ENCODE measurements at regions not wholly inside any gene's neighbourhood (a gene's known extent, or its start where the extent isn't known, plus 50 kb on each side); places are given as distances from the start of the nearest gene placed in this dataset.
A peak's percentile ranks its signal among the peaks of the same experiment; 100 is the strongest.

DNA sequence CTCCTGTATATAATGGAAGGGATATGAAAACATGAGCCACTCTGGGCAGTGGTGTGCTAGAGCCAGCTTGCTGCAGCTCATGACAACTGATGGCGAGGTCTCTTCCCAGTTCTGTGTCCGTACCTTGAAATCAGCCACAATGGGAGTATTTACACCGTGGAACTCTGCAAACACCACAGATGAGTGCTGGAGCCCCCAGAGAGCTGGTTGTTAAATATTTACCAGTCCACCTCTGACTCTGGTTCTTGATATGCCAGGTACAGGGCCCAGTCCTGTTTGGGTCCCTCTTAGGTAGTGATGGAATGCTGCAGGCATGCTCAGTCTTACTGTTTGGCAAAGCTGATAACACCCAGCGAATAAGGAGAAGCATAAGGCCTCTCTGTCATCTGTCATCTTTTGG is 116.1 kb upstream of the GLI2 start:
- H3K27me3 ChIP-seq (ENCODE audit: control insufficient read depth, insufficient read depth, low read length), result no peaks in the 10 kb centered on the region
- no peak overlapping the region for H2AFZ ChIP-seq (ENCODE audit: low read length)
- no peaks in the 10 kb centered on the region for H3K36me3 ChIP-seq (ENCODE audit: control insufficient read depth, insufficient read depth, low read length)
- H3K4me2 ChIP-seq (ENCODE audit: extremely low read depth, insufficient read depth, low read length), result no peak overlapping the region
- no peak for DNase-seq (ENCODE audit: low read depth in 2 of 2)
- no peak overlapping the region for H3K4me3 ChIP-seq (replicated peaks in 1 of 4; ENCODE audit: control extremely low read depth in 1 of 4, insufficient read depth in 1 of 4, low read depth in 3 of 4, low read length in 4 of 4)
- H3K9me3 ChIP-seq (ENCODE audit: control insufficient read depth, insufficient read depth, low read depth, low read length), result no peaks in the 10 kb centered on the region
- no peak overlapping the region for H3K27ac ChIP-seq (ENCODE audit: insufficient read depth, low read length)
- TF ChIP-seq, protein P1, sequence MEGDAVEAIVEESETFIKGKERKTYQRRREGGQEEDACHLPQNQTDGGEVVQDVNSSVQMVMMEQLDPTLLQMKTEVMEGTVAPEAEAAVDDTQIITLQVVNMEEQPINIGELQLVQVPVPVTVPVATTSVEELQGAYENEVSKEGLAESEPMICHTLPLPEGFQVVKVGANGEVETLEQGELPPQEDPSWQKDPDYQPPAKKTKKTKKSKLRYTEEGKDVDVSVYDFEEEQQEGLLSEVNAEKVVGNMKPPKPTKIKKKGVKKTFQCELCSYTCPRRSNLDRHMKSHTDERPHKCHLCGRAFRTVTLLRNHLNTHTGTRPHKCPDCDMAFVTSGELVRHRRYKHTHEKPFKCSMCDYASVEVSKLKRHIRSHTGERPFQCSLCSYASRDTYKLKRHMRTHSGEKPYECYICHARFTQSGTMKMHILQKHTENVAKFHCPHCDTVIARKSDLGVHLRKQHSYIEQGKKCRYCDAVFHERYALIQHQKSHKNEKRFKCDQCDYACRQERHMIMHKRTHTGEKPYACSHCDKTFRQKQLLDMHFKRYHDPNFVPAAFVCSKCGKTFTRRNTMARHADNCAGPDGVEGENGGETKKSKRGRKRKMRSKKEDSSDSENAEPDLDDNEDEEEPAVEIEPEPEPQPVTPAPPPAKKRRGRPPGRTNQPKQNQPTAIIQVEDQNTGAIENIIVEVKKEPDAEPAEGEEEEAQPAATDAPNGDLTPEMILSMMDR (conservative IDR thresholded peaks at IDR 0.05 in 1 of 2, IDR thresholded peaks at IDR 0.05 in 1 of 2; ENCODE audit: low read depth in 1 of 2, low read length in 2 of 2), result no peak
- no peak for TF ChIP-seq EZH2 (IDR thresholded peaks at IDR 0.05; ENCODE audit: low read length, missing control alignments)
- peaks cover 2% of the 10 kb centered on the region for H3K4me1 ChIP-seq (ENCODE audit: control insufficient read depth, extremely low read depth, insufficient read depth, low read length)
- H3K9ac ChIP-seq (ENCODE audit: insufficient read depth, low read length), result no peak overlapping the region
- H3K79me2 ChIP-seq (ENCODE audit: control insufficient read depth, insufficient read depth, low read length), result no peaks in the 10 kb centered on the region
- no peaks in the 10 kb centered on the region for H4K20me1 ChIP-seq (ENCODE audit: control insufficient read depth, extremely low read depth, insufficient read depth, low read length)

DNA sequence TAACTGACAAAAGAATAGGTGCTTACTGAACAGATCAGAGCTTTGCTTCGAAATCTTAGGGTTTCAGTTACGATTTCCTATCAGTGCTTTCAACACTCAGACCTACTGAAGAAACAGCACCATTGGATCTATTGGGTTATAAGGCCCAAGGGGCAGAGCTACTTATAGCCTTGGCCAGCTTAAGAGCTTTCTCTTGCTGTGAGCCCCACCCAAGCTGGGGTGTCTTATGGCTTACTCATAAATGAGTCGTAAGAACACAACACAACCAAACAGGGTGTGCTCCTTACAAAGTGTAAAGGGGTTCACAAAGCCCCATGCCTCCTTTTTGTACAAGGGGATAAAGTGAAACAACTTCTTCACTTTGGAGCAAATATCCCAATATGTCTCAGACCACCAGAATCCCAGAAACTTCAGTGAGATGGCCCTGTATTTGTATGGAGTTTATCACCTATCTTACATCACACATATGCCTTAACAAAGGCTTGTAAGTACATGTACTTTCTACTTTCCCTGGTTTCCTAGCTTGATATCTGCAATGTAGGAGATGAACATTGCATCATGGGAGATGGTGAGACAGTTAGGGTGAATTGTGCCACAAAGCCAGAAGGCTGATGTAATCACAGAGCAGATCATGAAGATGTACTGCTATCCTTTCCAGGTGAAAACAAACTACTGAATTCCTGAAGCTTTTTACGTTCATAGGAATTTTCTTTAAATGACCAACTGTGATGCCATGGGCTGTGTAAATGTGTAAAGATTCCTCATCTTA is 115.5 kb upstream of the GLI2 start:
- Histone ChIP-seq H3K9ac (ENCODE audit: insufficient read depth, low read length) (no peak overlapping the region), H3K27me3 (ENCODE audit: control insufficient read depth, insufficient read depth, low read length) (no peaks in the 10 kb centered on the region), H3K9me3 (ENCODE audit: control insufficient read depth, insufficient read depth, low read depth, low read length) (no peaks in the 10 kb centered on the region), H3K27ac (ENCODE audit: insufficient read depth, low read length) (no peak overlapping the region), H3K36me3 (ENCODE audit: control insufficient read depth, insufficient read depth, low read length) (no peaks in the 10 kb centered on the region), H2AFZ (ENCODE audit: low read length) (peak overlapping the region; percentile 49), H3K79me2 (ENCODE audit: control insufficient read depth, insufficient read depth, low read length) (no peaks in the 10 kb centered on the region), H3K4me1 (ENCODE audit: control insufficient read depth, extremely low read depth, insufficient read depth, low read length) (no peaks in the 10 kb centered on the region), H4K20me1 (ENCODE audit: control insufficient read depth, extremely low read depth, insufficient read depth, low read length) (no peaks in the 10 kb centered on the region), H3K4me2 (ENCODE audit: extremely low read depth, insufficient read depth, low read length) (peak overlapping the region; percentile 20), H3K4me3 (replicated peaks in 1 of 4; ENCODE audit: control extremely low read depth in 1 of 4, insufficient read depth in 1 of 4, low read depth in 3 of 4, low read length in 4 of 4) (no peak overlapping the region)
- DNase-seq (ENCODE audit: low read depth in 2 of 2), result peak; percentile 33 to 66
- TF ChIP-seq EZH2 (IDR thresholded peaks at IDR 0.05; ENCODE audit: low read length, missing control alignments), result no peak
- TF ChIP-seq, protein P1 (conservative IDR thresholded peaks at IDR 0.05 in 1 of 2, IDR thresholded peaks at IDR 0.05 in 1 of 2; ENCODE audit: low read depth in 1 of 2, low read length in 2 of 2), result no peak

DNA sequence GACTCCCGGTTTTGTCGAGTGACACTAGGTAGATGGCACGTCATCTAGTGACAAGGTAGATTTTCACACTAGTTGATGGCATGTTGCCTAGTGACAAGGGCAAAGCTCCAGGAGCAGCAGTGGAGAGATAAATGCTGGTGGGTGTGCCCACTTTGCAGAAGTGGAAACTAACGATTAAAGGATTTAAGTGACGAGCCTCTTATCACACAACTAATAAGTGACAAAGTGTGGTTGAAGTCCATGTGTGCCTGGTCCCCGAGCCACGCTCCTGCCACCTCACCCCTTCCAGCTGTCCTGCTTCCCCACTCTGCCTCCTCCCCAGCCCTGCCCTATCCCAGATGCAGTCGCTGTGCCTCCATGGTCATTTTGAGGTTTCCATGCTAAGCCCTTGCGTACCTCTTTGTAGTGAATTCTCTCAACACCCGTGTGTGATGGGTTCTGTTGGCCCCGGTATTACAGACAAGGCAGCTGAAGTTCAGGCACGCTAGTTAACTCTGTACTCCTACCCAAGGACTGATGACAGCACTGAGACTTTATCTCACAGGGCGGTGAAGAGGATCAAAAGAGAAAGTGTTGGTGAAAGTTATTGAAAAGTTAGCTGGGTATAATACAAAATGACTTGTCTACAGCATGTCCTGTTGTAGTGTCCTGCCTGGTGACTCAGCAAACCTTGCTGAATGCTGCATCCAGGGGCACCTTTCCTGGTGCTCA is 113.4 kb upstream of the GLI2 start:
- Histone ChIP-seq H3K4me3 (replicated peaks in 1 of 4; ENCODE audit: control extremely low read depth in 1 of 4, insufficient read depth in 1 of 4, low read depth in 3 of 4, low read length in 4 of 4) (no peak overlapping the region), H3K4me1 (ENCODE audit: control insufficient read depth, extremely low read depth, insufficient read depth, low read length) (no peaks in the 10 kb centered on the region), H2AFZ (ENCODE audit: low read length) (no peak overlapping the region), H3K9ac (ENCODE audit: insufficient read depth, low read length) (no peak overlapping the region), H3K36me3 (ENCODE audit: control insufficient read depth, insufficient read depth, low read length) (no peaks in the 10 kb centered on the region), H4K20me1 (ENCODE audit: control insufficient read depth, extremely low read depth, insufficient read depth, low read length) (no peaks in the 10 kb centered on the region), H3K79me2 (ENCODE audit: control insufficient read depth, insufficient read depth, low read length) (no peaks in the 10 kb centered on the region), H3K9me3 (ENCODE audit: control insufficient read depth, insufficient read depth, low read depth, low read length) (no peaks in the 10 kb centered on the region), H3K27me3 (ENCODE audit: control insufficient read depth, insufficient read depth, low read length) (peaks cover 6% of the 10 kb centered on the region), H3K4me2 (ENCODE audit: extremely low read depth, insufficient read depth, low read length) (no peak overlapping the region), H3K27ac (ENCODE audit: insufficient read depth, low read length) (no peak overlapping the region)
- DNase-seq (ENCODE audit: low read depth in 2 of 2), result no peak
- TF ChIP-seq EZH2 (IDR thresholded peaks at IDR 0.05; ENCODE audit: low read length, missing control alignments), result no peak
- TF ChIP-seq, protein P1 (conservative IDR thresholded peaks at IDR 0.05 in 1 of 2, IDR thresholded peaks at IDR 0.05 in 1 of 2; ENCODE audit: low read depth in 1 of 2, low read length in 2 of 2), result no peak
